ENCODE measurements at regions not wholly inside any gene's neighbourhood (a gene's known extent, or its start where the extent isn't known, plus 50 kb on each side); places are given as distances from the start of the nearest gene placed in this dataset.
"Not testable (repeated sequence)": the region's sequence is repeated elsewhere in the genome, so short reads cannot be mapped to it uniquely, and the experiment has no call there.

GRCh38 chr11:90972159-90972558, 749.3 kb upstream of the CHORDC1 start:
- not testable (repeated sequence) for TF ChIP-seq POLR2A (IDR thresholded peaks at IDR 0.05)
- TF ChIP-seq, protein P1, sequence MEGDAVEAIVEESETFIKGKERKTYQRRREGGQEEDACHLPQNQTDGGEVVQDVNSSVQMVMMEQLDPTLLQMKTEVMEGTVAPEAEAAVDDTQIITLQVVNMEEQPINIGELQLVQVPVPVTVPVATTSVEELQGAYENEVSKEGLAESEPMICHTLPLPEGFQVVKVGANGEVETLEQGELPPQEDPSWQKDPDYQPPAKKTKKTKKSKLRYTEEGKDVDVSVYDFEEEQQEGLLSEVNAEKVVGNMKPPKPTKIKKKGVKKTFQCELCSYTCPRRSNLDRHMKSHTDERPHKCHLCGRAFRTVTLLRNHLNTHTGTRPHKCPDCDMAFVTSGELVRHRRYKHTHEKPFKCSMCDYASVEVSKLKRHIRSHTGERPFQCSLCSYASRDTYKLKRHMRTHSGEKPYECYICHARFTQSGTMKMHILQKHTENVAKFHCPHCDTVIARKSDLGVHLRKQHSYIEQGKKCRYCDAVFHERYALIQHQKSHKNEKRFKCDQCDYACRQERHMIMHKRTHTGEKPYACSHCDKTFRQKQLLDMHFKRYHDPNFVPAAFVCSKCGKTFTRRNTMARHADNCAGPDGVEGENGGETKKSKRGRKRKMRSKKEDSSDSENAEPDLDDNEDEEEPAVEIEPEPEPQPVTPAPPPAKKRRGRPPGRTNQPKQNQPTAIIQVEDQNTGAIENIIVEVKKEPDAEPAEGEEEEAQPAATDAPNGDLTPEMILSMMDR (IDR thresholded peaks at IDR 0.05), result not testable (repeated sequence)
